A549 (cell line): ENCODE measurements at regions not wholly inside any gene's neighbourhood (a gene's known extent, or its start where the extent isn't known, plus 50 kb on each side); places are given as distances from the start of the nearest gene placed in this dataset.

Source experiments
- CHD2 ChIP-seq: fragments of 150-350 bp; IDR thresholded peaks from 2 replicates; pipeline ENCODE4 v1.6.1; 2014; ENCODE audit warnings: low read length; ENCODE audit not compliant: partially characterized antibody
- FOSL2 ChIP-seq, 2 experiments: fragments of 450-650 bp in 1 of 2; fragments of >200 bp in 1 of 2; sonication (Bioruptor Twin) in 1 of 2; formaldehyde crosslinking; IDR thresholded peaks; 2 replicates each; pipeline versions ENCODE4 v1.5.0 to v1.6.1; 2016 to 2020; ENCODE audit warnings: mild to moderate bottlenecking in 1 of 2, moderate library complexity in 1 of 2
- KDM1A ChIP-seq: fragments of 200-600 bp; sonication (generic); IDR thresholded peaks from 2 replicates; pipeline ENCODE4 v1.6.1; 2016; ENCODE audit warnings: low read depth, mild to moderate bottlenecking
- MAZ ChIP-seq: fragments of 150-350 bp; IDR thresholded peaks from 2 replicates; pipeline ENCODE4 v1.6.1; 2014; ENCODE audit warnings: antibody characterized with exemption, low read depth, low read length, borderline replicate concordance
- MYC ChIP-seq: IDR thresholded peaks from 2 replicates; pipeline ENCODE4 v1.6.1; 2012; ENCODE audit warnings: mild to moderate bottlenecking, inconsistent platforms, low read length, improper control_type of control experiment, borderline replicate concordance
- POLR2A ChIP-seq: IDR thresholded peaks from 2 replicates; pipeline ENCODE4 v1.6.1; 2012; ENCODE audit warnings: mild to moderate bottlenecking, low read length
- POLR2AphosphoS2 ChIP-seq: conservative IDR thresholded peaks from 2 replicates; pipeline ENCODE4 v1.6.1; 2012; ENCODE audit warnings: low read length, improper control_type of control experiment, inconsistent platforms
- TP53 ChIP-seq: fragments of 250-450 bp; sonication (Bioruptor Pico); IDR thresholded peaks from 2 replicates; pipeline ENCODE4 v1.5.0; 2021; ENCODE audit warnings: mild to moderate bottlenecking, moderate library complexity
- TF ChIP-seq, protein P1 (sequence below): fragments of >200 bp; sonication (Bioruptor Twin); formaldehyde crosslinking; IDR thresholded peaks from 3 replicates; pipeline ENCODE4 v1.5.1; 2016
- TF ChIP-seq, protein P2 (sequence below): IDR thresholded peaks from 2 replicates; pipeline ENCODE4 v1.6.1; 2012; ENCODE audit warnings: low read depth, borderline replicate concordance
- TF ChIP-seq, protein P3 (sequence below): fragments of >200 bp; sonication (Bioruptor Twin); formaldehyde crosslinking; IDR thresholded peaks from 3 replicates; pipeline ENCODE4 v1.6.1; 2016
- TF ChIP-seq, protein P4 (sequence below): IDR thresholded peaks from 2 replicates; pipeline ENCODE4 v1.6.1; 2012

DNA sequence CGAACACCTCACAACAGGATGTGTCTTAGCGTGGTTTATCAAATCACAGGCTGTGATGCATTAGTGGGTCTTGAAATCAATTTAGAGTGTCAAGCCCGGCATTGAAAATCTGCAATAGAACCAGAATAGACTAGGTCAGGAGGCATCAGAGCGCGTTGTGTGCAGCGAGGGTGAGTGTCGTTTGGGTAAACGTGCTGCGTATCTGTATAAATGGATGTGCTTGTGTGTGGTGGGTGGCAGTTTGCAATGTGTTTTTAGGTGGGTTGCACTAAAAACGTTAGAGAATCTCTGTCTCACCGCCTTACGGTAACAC lies 121.0 kb upstream of the SULF2 start:
- TF ChIP-seq, protein P1, sequence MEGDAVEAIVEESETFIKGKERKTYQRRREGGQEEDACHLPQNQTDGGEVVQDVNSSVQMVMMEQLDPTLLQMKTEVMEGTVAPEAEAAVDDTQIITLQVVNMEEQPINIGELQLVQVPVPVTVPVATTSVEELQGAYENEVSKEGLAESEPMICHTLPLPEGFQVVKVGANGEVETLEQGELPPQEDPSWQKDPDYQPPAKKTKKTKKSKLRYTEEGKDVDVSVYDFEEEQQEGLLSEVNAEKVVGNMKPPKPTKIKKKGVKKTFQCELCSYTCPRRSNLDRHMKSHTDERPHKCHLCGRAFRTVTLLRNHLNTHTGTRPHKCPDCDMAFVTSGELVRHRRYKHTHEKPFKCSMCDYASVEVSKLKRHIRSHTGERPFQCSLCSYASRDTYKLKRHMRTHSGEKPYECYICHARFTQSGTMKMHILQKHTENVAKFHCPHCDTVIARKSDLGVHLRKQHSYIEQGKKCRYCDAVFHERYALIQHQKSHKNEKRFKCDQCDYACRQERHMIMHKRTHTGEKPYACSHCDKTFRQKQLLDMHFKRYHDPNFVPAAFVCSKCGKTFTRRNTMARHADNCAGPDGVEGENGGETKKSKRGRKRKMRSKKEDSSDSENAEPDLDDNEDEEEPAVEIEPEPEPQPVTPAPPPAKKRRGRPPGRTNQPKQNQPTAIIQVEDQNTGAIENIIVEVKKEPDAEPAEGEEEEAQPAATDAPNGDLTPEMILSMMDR, result no peak
- TF ChIP-seq MAZ (no peak), FOSL2 (IDR thresholded peaks at IDR 0.05) (no peak), FOSL2 (CRISPR knock-in tag; IDR thresholded peaks at IDR 0.05) (no peak), MYC (no peak), POLR2A (no peak), CHD2 (no peak), TP53 (CRISPR knock-in tag) (no peak), KDM1A (no peak), POLR2AphosphoS2 (no peak)
- TF ChIP-seq, protein P2, sequence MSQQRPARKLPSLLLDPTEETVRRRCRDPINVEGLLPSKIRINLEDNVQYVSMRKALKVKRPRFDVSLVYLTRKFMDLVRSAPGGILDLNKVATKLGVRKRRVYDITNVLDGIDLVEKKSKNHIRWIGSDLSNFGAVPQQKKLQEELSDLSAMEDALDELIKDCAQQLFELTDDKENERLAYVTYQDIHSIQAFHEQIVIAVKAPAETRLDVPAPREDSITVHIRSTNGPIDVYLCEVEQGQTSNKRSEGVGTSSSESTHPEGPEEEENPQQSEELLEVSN, result no peak
- TF ChIP-seq, protein P3, sequence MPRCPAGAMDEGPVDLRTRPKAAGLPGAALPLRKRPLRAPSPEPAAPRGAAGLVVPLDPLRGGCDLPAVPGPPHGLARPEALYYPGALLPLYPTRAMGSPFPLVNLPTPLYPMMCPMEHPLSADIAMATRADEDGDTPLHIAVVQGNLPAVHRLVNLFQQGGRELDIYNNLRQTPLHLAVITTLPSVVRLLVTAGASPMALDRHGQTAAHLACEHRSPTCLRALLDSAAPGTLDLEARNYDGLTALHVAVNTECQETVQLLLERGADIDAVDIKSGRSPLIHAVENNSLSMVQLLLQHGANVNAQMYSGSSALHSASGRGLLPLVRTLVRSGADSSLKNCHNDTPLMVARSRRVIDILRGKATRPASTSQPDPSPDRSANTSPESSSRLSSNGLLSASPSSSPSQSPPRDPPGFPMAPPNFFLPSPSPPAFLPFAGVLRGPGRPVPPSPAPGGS, result no peak
- TF ChIP-seq, protein P4, sequence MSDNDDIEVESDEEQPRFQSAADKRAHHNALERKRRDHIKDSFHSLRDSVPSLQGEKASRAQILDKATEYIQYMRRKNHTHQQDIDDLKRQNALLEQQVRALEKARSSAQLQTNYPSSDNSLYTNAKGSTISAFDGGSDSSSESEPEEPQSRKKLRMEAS, result no peak
